ENCODE measurements at regions not wholly inside any gene's neighbourhood (a gene's known extent, or its start where the extent isn't known, plus 50 kb on each side); places are given as distances from the start of the nearest gene placed in this dataset.
"Not testable (repeated sequence)": the region's sequence is repeated elsewhere in the genome, so short reads cannot be mapped to it uniquely, and the experiment has no call there.

GRCh38 chr10:45201271-45201670 is 114.1 kb downstream of the OR13A1 start:
- no peak overlapping the region for H3K4me3 ChIP-seq (ENCODE audit: low read length)
- no peak overlapping the region for H3K27ac ChIP-seq (ENCODE audit: low read length)
- no peaks in the 10 kb centered on the region for H3K36me3 ChIP-seq (ENCODE audit: insufficient read depth, low read depth, low read length)
- H3K4me1 ChIP-seq (ENCODE audit: insufficient read depth, low read length) = no peaks in the 10 kb centered on the region
- no peak overlapping the region for H3K9ac ChIP-seq (ENCODE audit: low read depth, low read length)
- H3K27me3 ChIP-seq (ENCODE audit: insufficient read depth, low read length) = no peaks in the 10 kb centered on the region
- H3K9me3 ChIP-seq (ENCODE audit: insufficient read depth, low read depth, low read length) = no peaks in the 10 kb centered on the region

- no peaks in the 10 kb centered on the region for H3K36me3 ChIP-seq (ENCODE audit: insufficient read depth, low read depth, low read length)
- H3K27me3 ChIP-seq (ENCODE audit: insufficient read depth, low read length) = no peaks in the 10 kb centered on the region
- H3K27ac ChIP-seq (ENCODE audit: low read length) = no peak overlapping the region
- no peaks in the 10 kb centered on the region for H3K9me3 ChIP-seq (ENCODE audit: insufficient read depth, low read depth, low read length)
- no peak overlapping the region for H3K9ac ChIP-seq (ENCODE audit: low read depth, low read length)
- no peaks in the 10 kb centered on the region for H3K4me1 ChIP-seq (ENCODE audit: insufficient read depth, low read length)
- H3K4me3 ChIP-seq (ENCODE audit: low read length) = no peak overlapping the region
Measured at GRCh38 chr10:45202242-45202641, 113.2 kb downstream of the OR13A1 start.

- Histone ChIP-seq H3K36me3 (ENCODE audit: insufficient read depth, low read depth, low read length) (no peaks in the 10 kb centered on the region), H3K27ac (ENCODE audit: low read length) (no peak overlapping the region), H3K4me3 (ENCODE audit: low read length) (no peak overlapping the region), H3K9me3 (ENCODE audit: insufficient read depth, low read depth, low read length) (no peaks in the 10 kb centered on the region), H3K9ac (ENCODE audit: low read depth, low read length) (no peak overlapping the region), H3K27me3 (ENCODE audit: insufficient read depth, low read length) (no peaks in the 10 kb centered on the region), H3K4me1 (ENCODE audit: insufficient read depth, low read length) (no peaks in the 10 kb centered on the region)
Measured at GRCh38 chr10:45204954-45205775, 110.2 kb downstream of the OR13A1 start.

- Histone ChIP-seq H3K27me3 (ENCODE audit: insufficient read depth, low read length) (no peaks in the 10 kb centered on the region), H3K27ac (ENCODE audit: low read length) (no peak overlapping the region), H3K9ac (ENCODE audit: low read depth, low read length) (no peak overlapping the region), H3K4me3 (ENCODE audit: low read length) (no peak overlapping the region), H3K36me3 (ENCODE audit: insufficient read depth, low read depth, low read length) (no peaks in the 10 kb centered on the region), H3K9me3 (ENCODE audit: insufficient read depth, low read depth, low read length) (no peaks in the 10 kb centered on the region), H3K4me1 (ENCODE audit: insufficient read depth, low read length) (no peaks in the 10 kb centered on the region)
Measured at GRCh38 chr10:45209888-45210287, 105.5 kb downstream of the OR13A1 start.

GRCh38 chr10:45211576-45211975 is 103.8 kb downstream of the OR13A1 start:
- Histone ChIP-seq H3K4me1 (ENCODE audit: insufficient read depth, low read length) (no peaks in the 10 kb centered on the region), H3K9me3 (ENCODE audit: insufficient read depth, low read depth, low read length) (no peaks in the 10 kb centered on the region), H3K36me3 (ENCODE audit: insufficient read depth, low read depth, low read length) (no peaks in the 10 kb centered on the region), H3K27ac (ENCODE audit: low read length) (no peak overlapping the region), H3K27me3 (ENCODE audit: insufficient read depth, low read length) (no peaks in the 10 kb centered on the region), H3K9ac (ENCODE audit: low read depth, low read length) (no peak overlapping the region), H3K4me3 (ENCODE audit: low read length) (no peak overlapping the region)

GRCh38 chr10:45219416-45219815 is 96.0 kb downstream of the OR13A1 start:
- no peaks in the 10 kb centered on the region for H3K36me3 ChIP-seq (ENCODE audit: insufficient read depth, low read depth, low read length)
- no peaks in the 10 kb centered on the region for H3K9me3 ChIP-seq (ENCODE audit: insufficient read depth, low read depth, low read length)
- no peak overlapping the region for H3K4me3 ChIP-seq (ENCODE audit: low read length)
- H3K27me3 ChIP-seq (ENCODE audit: insufficient read depth, low read length) = no peaks in the 10 kb centered on the region
- no peaks in the 10 kb centered on the region for H3K4me1 ChIP-seq (ENCODE audit: insufficient read depth, low read length)
- no peak overlapping the region for H3K27ac ChIP-seq (ENCODE audit: low read length)
- no peak overlapping the region for H3K9ac ChIP-seq (ENCODE audit: low read depth, low read length)

GRCh38 chr10:45220931-45221330 is 94.5 kb downstream of the OR13A1 start:
- Histone ChIP-seq H3K9me3 (ENCODE audit: insufficient read depth, low read depth, low read length) (no peaks in the 10 kb centered on the region), H3K4me1 (ENCODE audit: insufficient read depth, low read length) (no peaks in the 10 kb centered on the region), H3K27me3 (ENCODE audit: insufficient read depth, low read length) (no peaks in the 10 kb centered on the region)

GRCh38 chr10:45224219-45224841 is 91.1 kb downstream of the OR13A1 start:
- H3K27me3 ChIP-seq (ENCODE audit: insufficient read depth, low read length) = no peaks in the 10 kb centered on the region
- peaks cover 7% of the 10 kb centered on the region for H3K9me3 ChIP-seq (ENCODE audit: insufficient read depth, low read depth, low read length)
- H3K9ac ChIP-seq (ENCODE audit: low read depth, low read length) = no peak overlapping the region
- no peaks in the 10 kb centered on the region for H3K36me3 ChIP-seq (ENCODE audit: insufficient read depth, low read depth, low read length)
- H3K27ac ChIP-seq (ENCODE audit: low read length) = no peak overlapping the region
- no peak overlapping the region for H3K4me3 ChIP-seq (ENCODE audit: low read length)
- H3K4me1 ChIP-seq (ENCODE audit: insufficient read depth, low read length) = no peaks in the 10 kb centered on the region

More at GRCh38 chr10:45220931-45221330, 94.5 kb downstream of the OR13A1 start:
- no peak overlapping the region for H3K27ac ChIP-seq (ENCODE audit: low read length)
- no peak overlapping the region for H3K4me3 ChIP-seq (ENCODE audit: low read length)
- H3K36me3 ChIP-seq (ENCODE audit: insufficient read depth, low read depth, low read length) = no peaks in the 10 kb centered on the region
- no peak overlapping the region for H3K9ac ChIP-seq (ENCODE audit: low read depth, low read length)

GRCh38 chr10:45227042-45227441 is 88.4 kb downstream of the OR13A1 start:
- no peaks in the 10 kb centered on the region for H3K27me3 ChIP-seq (ENCODE audit: insufficient read depth, low read length)
- peaks cover 20% of the 10 kb centered on the region for H3K9me3 ChIP-seq (ENCODE audit: insufficient read depth, low read depth, low read length)
- no peak overlapping the region for H3K4me3 ChIP-seq (ENCODE audit: low read length)
- no peaks in the 10 kb centered on the region for H3K4me1 ChIP-seq (ENCODE audit: insufficient read depth, low read length)
- H3K27ac ChIP-seq (ENCODE audit: low read length) = no peak overlapping the region
- no peaks in the 10 kb centered on the region for H3K36me3 ChIP-seq (ENCODE audit: insufficient read depth, low read depth, low read length)
- H3K9ac ChIP-seq (ENCODE audit: low read depth, low read length) = no peak overlapping the region

- Histone ChIP-seq H3K9ac (ENCODE audit: low read depth, low read length) (no peak overlapping the region), H3K4me1 (ENCODE audit: insufficient read depth, low read length) (no peaks in the 10 kb centered on the region), H3K27me3 (ENCODE audit: insufficient read depth, low read length) (no peaks in the 10 kb centered on the region), H3K27ac (ENCODE audit: low read length) (no peak overlapping the region), H3K36me3 (ENCODE audit: insufficient read depth, low read depth, low read length) (no peaks in the 10 kb centered on the region), H3K9me3 (ENCODE audit: insufficient read depth, low read depth, low read length) (peaks cover 20% of the 10 kb centered on the region), H3K4me3 (ENCODE audit: low read length) (no peak overlapping the region)
Measured at GRCh38 chr10:45227456-45227855, 88.0 kb downstream of the OR13A1 start.

- Histone ChIP-seq H3K27me3 (ENCODE audit: insufficient read depth, low read length) (no peaks in the 10 kb centered on the region), H3K9me3 (ENCODE audit: insufficient read depth, low read depth, low read length) (peaks cover 20% of the 10 kb centered on the region), H3K27ac (ENCODE audit: low read length) (no peak overlapping the region), H3K36me3 (ENCODE audit: insufficient read depth, low read depth, low read length) (no peaks in the 10 kb centered on the region), H3K9ac (ENCODE audit: low read depth, low read length) (no peak overlapping the region), H3K4me3 (ENCODE audit: low read length) (no peak overlapping the region), H3K4me1 (ENCODE audit: insufficient read depth, low read length) (no peaks in the 10 kb centered on the region)
Measured at GRCh38 chr10:45229823-45230222, 85.6 kb downstream of the OR13A1 start.

- H3K27ac ChIP-seq (ENCODE audit: low read length); H3K27me3 ChIP-seq (ENCODE audit: insufficient read depth, low read length); H3K9ac ChIP-seq (ENCODE audit: low read depth, low read length); H3K4me1 ChIP-seq (ENCODE audit: insufficient read depth, low read length); H3K9me3 ChIP-seq (ENCODE audit: insufficient read depth, low read depth, low read length); H3K4me3 ChIP-seq (ENCODE audit: low read length); H3K36me3 ChIP-seq (ENCODE audit: insufficient read depth, low read depth, low read length): not testable (repeated sequence)
Measured at GRCh38 chr10:45235260-45235769, 80.1 kb downstream of the OR13A1 start.

Measured in iPS-20b (cell line).